ENCODE measurements at regions not wholly inside any gene's neighbourhood (a gene's known extent, or its start where the extent isn't known, plus 50 kb on each side); places are given as distances from the start of the nearest gene placed in this dataset.
"Not testable (repeated sequence)": the region's sequence is repeated elsewhere in the genome, so short reads cannot be mapped to it uniquely, and the experiment has no call there.

DNA sequence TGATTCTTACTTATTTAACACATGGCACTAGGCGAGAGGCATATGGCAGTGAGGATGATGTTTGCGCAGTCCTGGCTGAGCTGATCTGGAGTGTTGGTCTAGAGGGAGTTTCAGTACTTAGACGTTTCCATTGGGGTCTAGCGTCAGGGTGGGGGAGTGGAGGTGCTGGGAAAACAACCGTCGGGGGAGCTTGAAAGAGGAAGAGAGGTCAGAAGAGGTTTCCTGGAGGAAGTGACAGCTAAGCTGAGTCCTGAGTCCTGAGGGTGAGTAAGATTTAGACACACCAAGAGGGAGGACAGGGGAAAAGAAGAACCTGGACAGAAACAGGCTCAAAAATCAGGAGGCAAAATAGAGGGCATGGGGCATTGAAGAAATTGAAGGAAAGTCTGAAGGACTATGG is 81.4 kb downstream of the ALOX5AP start:
- DNase-seq (ENCODE audit: insufficient read length, low spot score) (no peak), FAIRE-seq (no peak)

DNA sequence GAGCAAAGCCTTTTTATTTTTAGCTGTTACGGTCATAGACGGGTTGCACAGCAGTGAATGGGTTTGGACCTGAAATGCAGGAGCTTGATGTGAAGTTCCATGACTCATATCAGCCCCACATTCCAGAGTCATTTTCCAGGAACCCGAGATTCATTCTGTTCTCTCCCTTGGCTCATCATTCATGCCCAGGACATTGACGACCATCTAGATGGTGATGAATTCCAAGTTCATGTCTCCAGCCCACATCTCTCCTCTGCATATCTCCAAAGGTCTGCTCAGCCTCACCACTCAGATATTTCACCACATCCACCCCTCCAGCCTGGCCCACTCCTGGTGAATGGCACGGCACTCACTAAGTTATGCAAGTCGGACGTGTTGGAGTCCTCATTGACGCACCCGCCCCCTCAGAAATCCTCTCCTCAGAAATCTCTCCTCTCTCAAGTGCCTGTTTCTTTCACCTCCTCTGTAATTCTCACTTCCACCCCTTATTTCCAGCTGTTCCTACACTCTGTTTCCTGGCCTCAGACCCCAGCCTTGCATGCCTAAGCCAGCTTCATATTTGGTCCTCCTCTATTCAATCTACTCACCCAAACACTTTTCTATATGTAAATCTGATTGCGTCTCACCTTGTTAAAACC is 83.1 kb downstream of the ALOX5AP start:
- FAIRE-seq = no peak
- no peak for DNase-seq (ENCODE audit: insufficient read length, low spot score)

DNA sequence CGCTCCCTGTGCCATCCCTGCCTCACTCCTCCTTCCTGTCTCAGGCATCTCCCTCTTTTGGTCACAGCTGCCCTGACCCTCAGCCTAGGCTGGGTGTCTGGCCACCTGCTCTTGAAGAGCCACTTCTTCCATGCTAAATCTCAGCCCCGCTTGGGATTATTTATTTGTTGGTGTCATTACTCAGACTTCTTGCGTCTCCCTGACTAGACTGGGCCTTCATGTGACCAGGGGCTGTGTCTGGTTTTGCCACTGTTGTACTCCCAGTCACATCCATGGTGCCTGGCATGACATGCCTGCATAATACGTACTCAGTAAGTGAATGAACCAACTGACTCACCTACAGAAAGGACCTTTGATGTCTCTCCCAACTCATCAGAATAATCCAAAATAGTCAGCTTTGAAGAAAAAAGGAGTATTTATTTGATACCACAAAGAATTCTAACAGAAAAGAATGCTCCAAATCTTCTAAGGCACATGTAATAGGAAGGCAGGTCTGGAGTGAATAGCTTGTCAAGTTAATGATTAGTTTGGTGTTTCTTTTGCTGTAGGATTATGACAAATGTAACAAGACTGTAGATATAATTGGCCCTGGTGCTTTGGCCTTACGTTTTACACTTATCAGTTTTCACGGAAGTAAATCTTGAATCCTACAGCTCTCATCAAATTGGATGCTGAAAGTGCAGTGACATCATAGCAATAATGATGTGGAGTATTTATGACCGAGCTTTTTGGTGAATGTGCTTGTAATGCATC is 84.0 kb downstream of the ALOX5AP start:
- DNase-seq (ENCODE audit: insufficient read length, low spot score) (no peak), FAIRE-seq (no peak)

DNA sequence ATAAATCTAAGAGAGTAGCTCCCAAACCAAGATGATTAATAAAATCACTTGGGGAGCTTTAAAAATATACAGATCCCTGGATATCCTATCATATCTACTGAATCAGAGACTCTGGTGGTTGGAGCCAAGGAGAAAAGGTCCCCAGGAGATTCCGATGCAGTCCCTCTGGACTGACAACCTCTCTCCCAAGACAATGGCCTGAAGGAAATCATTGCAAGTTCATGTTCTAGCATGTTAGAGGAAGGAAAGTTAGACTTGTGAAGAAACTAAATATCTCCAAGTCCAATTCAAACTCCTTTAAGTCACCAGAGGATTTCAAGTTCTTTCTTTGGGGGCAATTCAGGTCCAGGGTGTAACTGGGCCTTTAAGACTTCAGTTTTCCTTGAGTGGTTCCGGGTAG is 84.7 kb upstream of the MEDAG start:
- DNase-seq (ENCODE audit: insufficient read length, low spot score) (no peak), FAIRE-seq (no peak)

DNA sequence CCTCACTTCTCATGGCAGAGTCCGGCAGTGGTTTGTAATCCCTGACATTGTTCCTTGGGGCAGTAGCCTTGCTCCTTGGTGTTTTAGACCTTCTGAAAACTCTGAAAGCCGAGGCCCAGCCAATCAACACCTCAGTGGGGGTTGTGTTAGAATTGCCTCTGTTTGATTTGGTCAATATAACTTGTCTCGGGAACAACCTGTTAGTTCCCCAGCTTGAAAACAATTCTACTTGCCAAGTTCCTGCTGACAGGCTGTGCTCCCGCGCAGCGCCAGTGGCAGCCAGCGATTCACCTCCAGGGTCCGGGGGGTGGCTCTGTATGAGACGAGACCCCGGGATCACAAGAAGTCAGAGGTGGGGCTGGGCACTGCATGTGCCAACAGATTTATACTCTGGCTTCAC is 81.4 kb upstream of the MEDAG start:
- no peak for FAIRE-seq
- DNase-seq (ENCODE audit: insufficient read length, low spot score) = no peak

DNA sequence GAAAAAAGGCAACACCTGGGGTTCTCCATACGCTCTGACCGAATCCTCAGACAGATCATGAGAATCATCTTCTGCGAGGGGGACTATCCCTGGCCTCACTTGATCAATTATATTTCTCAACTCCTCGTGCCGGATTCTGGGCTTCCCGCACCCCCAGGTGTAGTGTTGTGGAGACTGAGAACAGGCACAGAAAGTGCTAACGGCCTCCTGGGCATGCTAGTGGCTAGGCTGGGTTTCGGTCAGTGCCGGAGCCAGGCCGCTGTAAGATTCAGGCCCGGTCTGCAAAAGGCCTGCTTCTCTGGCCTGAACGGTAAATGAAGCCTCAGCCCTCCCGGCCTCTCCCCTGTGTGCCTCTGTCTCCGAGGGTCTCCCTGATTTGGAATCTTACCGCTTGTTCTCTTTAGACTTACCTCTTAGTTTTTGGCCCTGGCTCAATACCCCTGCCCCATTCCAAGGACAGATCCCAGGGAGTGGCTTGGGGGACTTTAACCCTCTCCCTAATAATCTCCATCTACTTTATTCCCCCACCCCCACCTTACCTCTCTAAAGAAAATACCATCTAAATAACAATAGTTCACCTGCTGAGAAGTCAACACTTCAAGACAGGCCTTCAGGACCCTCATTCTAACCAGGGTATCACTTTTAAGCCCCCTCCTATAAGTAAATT is 79.0 kb upstream of the MEDAG start:
- DNase-seq (ENCODE audit: insufficient read length, low spot score) (no peak), FAIRE-seq (no peak)

DNA sequence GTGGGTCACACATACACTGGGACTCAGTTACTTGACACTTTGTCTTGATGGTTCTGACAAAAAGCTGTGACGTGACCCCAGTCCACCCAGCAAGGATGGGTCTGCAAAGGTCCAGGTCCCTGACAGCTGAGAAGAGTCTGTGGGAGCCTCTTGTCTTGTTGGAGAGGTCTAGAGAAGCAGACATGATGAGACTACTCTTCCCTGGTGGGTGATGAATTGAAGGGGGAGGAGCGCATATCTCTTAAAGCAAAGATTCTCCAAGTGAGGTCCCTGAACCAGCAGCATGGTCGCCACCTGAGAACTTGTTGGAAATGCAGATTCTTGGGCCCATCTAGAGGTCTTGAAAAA is 78.5 kb upstream of the MEDAG start:
- FAIRE-seq (no peak), DNase-seq (ENCODE audit: insufficient read length, low spot score) (no peak)

DNA sequence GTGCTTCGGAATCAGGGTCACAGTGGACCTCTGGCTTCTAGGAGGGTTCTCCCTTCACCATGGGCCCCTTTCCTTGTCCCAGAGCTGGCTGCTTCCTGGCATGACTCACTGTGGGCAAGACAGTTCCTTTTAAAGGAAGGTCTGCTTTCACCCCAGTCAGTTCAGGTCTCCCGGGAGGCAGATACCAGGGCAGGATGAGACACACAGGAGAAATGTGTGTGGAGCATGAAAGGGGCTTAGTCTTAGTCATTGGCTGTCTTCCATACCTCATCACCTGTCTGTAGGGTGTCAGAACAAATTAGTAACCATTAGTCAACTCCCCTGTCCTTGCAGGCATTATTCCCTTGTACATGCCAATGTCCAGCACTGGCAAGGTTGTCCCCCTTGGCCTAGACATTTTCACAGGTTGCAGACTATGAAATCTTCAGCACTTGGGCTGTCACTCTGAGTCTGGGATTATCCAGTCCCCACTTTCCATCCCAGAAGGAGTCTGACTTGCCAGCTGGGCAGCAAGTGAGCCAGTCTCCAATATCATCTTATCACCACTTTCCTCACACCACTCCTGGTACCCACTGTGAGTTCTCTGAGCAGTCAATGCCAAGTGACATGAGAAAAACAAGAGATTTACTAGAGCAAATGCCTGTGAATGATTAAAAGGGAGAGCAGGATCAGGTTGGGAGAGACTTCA is 76.8 kb upstream of the MEDAG start:
- FAIRE-seq = peak; percentile 57
- DNase-seq (ENCODE audit: insufficient read length, low spot score) = peak; percentile 46

- no peak for DNase-seq (ENCODE audit: insufficient read length, low spot score)
These were observed 76.0 kb upstream of the MEDAG start for GRCh38 chr13:30829833-30830637.

GRCh38 chr13:30830638-30830965 is 75.5 kb upstream of the MEDAG start:
- no peak for DNase-seq (ENCODE audit: insufficient read length, low spot score)
- FAIRE-seq = no peak

More at GRCh38 chr13:30829833-30830637, 76.0 kb upstream of the MEDAG start:
- no peak for FAIRE-seq

DNA sequence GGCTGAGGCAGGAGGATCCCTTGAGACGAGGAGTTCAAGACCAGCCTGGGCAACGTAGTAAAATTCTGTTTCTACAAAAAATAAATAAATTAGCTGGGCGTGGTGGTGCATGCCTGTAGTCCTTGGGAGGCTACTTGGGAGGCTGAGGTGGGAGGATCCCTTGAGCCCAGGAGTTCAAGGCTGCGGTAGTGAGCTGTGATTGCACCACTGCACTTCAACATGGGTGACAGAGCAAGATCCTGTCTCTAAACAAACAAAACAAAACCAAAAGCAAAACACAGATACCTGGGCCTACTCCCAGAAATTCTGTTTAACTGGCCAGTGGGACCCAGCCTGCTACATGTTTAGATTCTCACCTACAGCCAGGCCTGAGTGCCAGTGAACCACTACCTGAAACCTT is 74.6 kb upstream of the MEDAG start:
- FAIRE-seq (no peak), DNase-seq (ENCODE audit: insufficient read length, low spot score) (no peak)

GRCh38 chr13:30832377-30832776 is 73.7 kb upstream of the MEDAG start:
- no peak for FAIRE-seq
- DNase-seq (ENCODE audit: insufficient read length, low spot score) = no peak

DNA sequence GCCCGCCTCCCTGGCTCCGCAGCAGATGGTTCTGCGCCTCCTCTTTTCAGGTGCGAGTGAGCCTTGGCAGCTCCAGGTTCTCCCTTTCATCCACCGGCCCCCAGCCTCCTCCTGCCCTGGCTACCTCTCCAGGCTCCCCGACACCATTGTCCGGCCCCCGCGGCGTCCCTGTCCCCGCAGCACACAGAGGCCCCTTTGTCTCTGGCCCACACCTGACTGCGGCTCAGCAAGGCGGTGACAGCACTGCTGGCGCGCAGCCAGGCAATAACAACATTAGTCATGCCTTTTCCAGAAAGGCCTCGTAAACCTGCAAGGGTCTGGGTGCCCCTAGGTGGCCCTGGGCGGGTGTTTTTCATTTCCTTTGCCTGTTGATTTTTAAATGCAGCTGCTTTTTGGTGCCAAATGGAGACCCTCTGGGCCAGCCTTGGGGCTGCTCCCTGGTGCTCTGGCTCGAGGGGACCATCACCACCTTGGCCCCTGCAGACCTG is 73.2 kb upstream of the MEDAG start:
- no peak for FAIRE-seq
- DNase-seq (ENCODE audit: insufficient read length, low spot score) = peak; percentile 62

GRCh38 chr13:30835442-30835841 is 70.6 kb upstream of the MEDAG start:
- no peak for DNase-seq (ENCODE audit: insufficient read length, low spot score)
- FAIRE-seq = no peak

DNA sequence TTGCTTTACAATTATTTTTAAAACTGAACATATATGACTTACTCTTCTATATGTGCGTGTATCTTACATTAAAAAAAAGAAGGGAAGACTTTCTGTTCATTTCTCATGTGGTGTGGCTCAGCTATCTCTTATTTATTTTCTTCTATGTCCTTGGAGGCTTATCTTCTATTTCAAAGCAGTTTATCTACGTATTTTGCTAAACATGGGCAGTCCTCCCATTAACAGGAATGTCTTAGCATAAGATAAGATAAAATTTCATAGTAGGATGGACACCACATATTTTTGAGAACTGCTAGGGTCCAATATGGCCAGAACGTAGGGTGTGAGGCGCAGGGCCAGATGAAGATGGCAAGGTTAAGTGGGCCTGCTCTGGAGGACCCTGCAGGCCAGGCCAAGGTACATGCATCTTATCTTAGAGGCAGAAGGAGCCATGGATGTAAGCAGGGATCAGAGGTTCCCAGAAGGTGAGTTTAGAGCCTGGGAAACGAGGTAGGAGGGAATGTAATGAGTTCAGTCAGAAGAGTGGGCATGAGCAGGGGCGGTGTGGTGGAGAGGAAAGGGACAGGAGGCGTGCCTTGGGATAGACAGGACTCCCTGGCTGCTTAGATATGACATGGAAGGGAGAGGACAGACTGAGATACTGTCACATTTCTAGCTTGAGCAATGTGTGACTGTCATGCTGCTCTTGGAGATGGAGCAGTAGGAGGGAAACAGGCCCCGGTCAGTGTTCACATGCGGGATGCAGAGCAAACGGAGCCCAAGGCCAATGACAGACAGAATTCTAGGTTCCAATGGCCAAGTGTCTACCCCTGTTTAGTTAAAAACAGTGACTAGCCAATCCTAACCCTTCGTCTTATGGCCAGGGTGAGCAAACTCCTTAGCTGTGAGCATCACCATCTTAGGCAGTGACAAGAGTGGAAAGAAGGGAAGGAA is 68.6 kb upstream of the MEDAG start:
- FAIRE-seq = no peak

DNA sequence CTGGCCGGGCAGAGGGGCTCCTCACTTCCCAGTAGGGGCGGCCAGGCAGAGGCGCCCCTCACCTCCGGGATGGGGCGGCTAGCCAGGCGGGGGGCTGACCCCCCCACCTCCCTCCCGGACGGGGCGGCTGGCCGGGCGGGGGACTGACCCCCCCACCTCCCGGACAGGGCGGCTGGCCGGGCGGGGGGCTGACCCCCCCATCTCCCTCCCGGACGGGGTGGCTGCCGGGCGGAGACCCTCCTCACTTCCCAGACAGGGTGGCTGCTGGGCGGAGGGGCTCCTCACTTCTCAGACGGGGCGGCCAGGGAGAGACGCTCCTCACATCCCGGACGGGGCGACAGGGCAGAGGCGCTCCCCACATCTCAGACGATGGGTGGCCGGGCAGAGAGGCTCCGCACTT is 66.4 kb upstream of the MEDAG start:
- FAIRE-seq; DNase-seq (ENCODE audit: insufficient read length, low spot score): not testable (repeated sequence)

More for the DNA sequence above, 68.6 kb upstream of the MEDAG start:
- no peak for DNase-seq (ENCODE audit: insufficient read length, low spot score)

- no peak for FAIRE-seq
These were observed 65.6 kb upstream of the MEDAG start for GRCh38 chr13:30840515-30840914.

DNA sequence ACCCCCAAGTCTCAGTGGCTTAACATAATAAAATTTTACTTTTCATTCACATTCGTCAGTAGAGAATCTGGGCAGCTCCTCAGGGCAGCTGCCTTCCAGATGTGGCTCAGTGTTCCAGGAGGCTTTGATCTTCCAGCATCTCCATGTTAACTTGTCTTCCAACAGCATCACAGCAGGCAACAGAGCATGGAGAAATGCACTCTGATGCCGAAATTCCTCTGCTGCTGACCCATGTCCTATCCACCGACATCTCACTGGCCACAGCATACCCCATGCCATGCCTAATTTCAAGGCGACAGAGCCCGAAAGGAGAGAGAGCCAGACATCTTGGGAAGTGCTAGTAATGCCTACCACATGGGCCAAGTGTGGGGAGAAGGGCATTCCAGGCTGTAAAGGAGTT is 64.9 kb upstream of the MEDAG start:
- no peak for FAIRE-seq
- no peak for DNase-seq (ENCODE audit: insufficient read length, low spot score)

More at GRCh38 chr13:30840515-30840914, 65.6 kb upstream of the MEDAG start:
- no peak for DNase-seq (ENCODE audit: insufficient read length, low spot score)

GRCh38 chr13:30843548-30843947 is 62.5 kb upstream of the MEDAG start:
- FAIRE-seq = no peak
- DNase-seq (ENCODE audit: insufficient read length, low spot score) = no peak
